ENCODE measurements at regions not wholly inside any gene's neighbourhood (a gene's known extent, or its start where the extent isn't known, plus 50 kb on each side); places are given as distances from the start of the nearest gene placed in this dataset.
"Not testable (repeated sequence)": the region's sequence is repeated elsewhere in the genome, so short reads cannot be mapped to it uniquely, and the experiment has no call there.

GRCh38 chrX:25503826-25504225, 488.1 kb upstream of the ARX start:
- intact Hi-C loops (cut with micrococcal nuclease): no loop called here
- DNase-seq (no peak), ATAC-seq (no peak)

GRCh38 chrX:25507801-25508200, 492.0 kb upstream of the ARX start:
- ATAC-seq (no peak), DNase-seq (no peak)
- intact Hi-C loops (cut with micrococcal nuclease): no loop called here

- intact Hi-C loops (cut with micrococcal nuclease): no loop called here
- ATAC-seq (no peak), DNase-seq (no peak)
These were observed 503.5 kb upstream of the ARX start for GRCh38 chrX:25519258-25519657.

GRCh38 chrX:25522443-25523010, 506.8 kb upstream of the ARX start:
- DNase-seq; intact Hi-C loops (cut with micrococcal nuclease); ATAC-seq: not testable (repeated sequence)

- ATAC-seq (no peak), DNase-seq (no peak)
- intact Hi-C loops (cut with micrococcal nuclease): no loop called here
These were observed 508.1 kb upstream of the ARX start for GRCh38 chrX:25523574-25524540.

GRCh38 chrX:25527156-25527555, 511.4 kb upstream of the ARX start:
- DNase-seq: no peak
- ATAC-seq: no peak
- intact Hi-C loops (cut with micrococcal nuclease): no loop called here

- ATAC-seq (no peak), DNase-seq (no peak)
- intact Hi-C loops (cut with micrococcal nuclease): no loop called here
These were observed 511.8 kb upstream of the ARX start for GRCh38 chrX:25527596-25527995.

GRCh38 chrX:25531096-25531495, 515.3 kb upstream of the ARX start:
- intact Hi-C loops (cut with micrococcal nuclease): no loop called here
- no peak for DNase-seq
- no peak for ATAC-seq

GRCh38 chrX:25534091-25534490, 518.3 kb upstream of the ARX start:
- no peak for DNase-seq
- ATAC-seq: no peak

GRCh38 chrX:25536307-25536970, 520.7 kb upstream of the ARX start:
- intact Hi-C loops (cut with micrococcal nuclease): no loop called here
- no peak for DNase-seq
- no peak for ATAC-seq

More at GRCh38 chrX:25534091-25534490, 518.3 kb upstream of the ARX start:
- intact Hi-C loops (cut with micrococcal nuclease): no loop called here

GRCh38 chrX:25537699-25538098, 521.9 kb upstream of the ARX start:
- DNase-seq: no peak
- ATAC-seq: no peak
- intact Hi-C loops (cut with micrococcal nuclease): no loop called here

- intact Hi-C loops (cut with micrococcal nuclease): no loop called here
- no peak for ATAC-seq
- DNase-seq: no peak
These were observed 528.9 kb upstream of the ARX start for GRCh38 chrX:25544641-25545040.

- intact Hi-C loops (cut with micrococcal nuclease): no loop called here
- DNase-seq: no peak
- no peak for ATAC-seq
These were observed 533.0 kb upstream of the ARX start for GRCh38 chrX:25548811-25549210.

GRCh38 chrX:25555521-25555920, 539.8 kb upstream of the ARX start:
- intact Hi-C loops (cut with micrococcal nuclease): no loop called here
- ATAC-seq (no peak), DNase-seq (no peak)

- ATAC-seq (no peak), DNase-seq (no peak)
- intact Hi-C loops (cut with micrococcal nuclease): no loop called here
These were observed 542.4 kb upstream of the ARX start for GRCh38 chrX:25558137-25558536.

- no peak for DNase-seq
- intact Hi-C loops (cut with micrococcal nuclease): no loop called here
- no peak for ATAC-seq
These were observed 545.4 kb upstream of the ARX start for GRCh38 chrX:25561190-25561589.

- DNase-seq: no peak
- intact Hi-C loops (cut with micrococcal nuclease): no loop called here
- no peak for ATAC-seq
These were observed 557.9 kb upstream of the ARX start for GRCh38 chrX:25573631-25574030.

GRCh38 chrX:25596921-25597320, 541.2 kb upstream of the MAGEB18 start:
- intact Hi-C loops (cut with micrococcal nuclease): no loop called here
- ATAC-seq (no peak), DNase-seq (no peak)

GRCh38 chrX:25597551-25597950, 540.6 kb upstream of the MAGEB18 start:
- no peak for DNase-seq
- intact Hi-C loops (cut with micrococcal nuclease): no loop called here
- ATAC-seq: no peak

GRCh38 chrX:25599061-25599460, 539.1 kb upstream of the MAGEB18 start:
- no peak for ATAC-seq
- DNase-seq: no peak
- intact Hi-C loops (cut with micrococcal nuclease): no loop called here
